ENCODE measurements at regions not wholly inside any gene's neighbourhood (a gene's known extent, or its start where the extent isn't known, plus 50 kb on each side); places are given as distances from the start of the nearest gene placed in this dataset.

- no peak for TF ChIP-seq GATA3 (IDR thresholded peaks at IDR 0.05; ENCODE audit: low read depth, low read length)
- no peak for TF ChIP-seq GATA2 (IDR thresholded peaks at IDR 0.05; ENCODE audit: low read depth, low read length)
These were observed 762.8 kb downstream of the GATA3 start for GRCh38 chr10:8817299-8817698.

Data from SH-SY5Y (cell line).